CD4-positive, CD25-positive, alpha-beta regulatory T cell (primary cell): ENCODE measurements at regions not wholly inside any gene's neighbourhood (a gene's known extent, or its start where the extent isn't known, plus 50 kb on each side); places are given as distances from the start of the nearest gene placed in this dataset.

Experiments
- ATAC-seq, 2 donors: fragments of 150-1000 bp; cut with Tn5 transposase; one replicate each; pipeline ENCODE4 v1.10.0; 2021; ENCODE audit warnings: low read depth in 2 of 2, moderate number of reproducible peaks in 2 of 2, moderate library complexity in 1 of 2
- DNase-seq, 3 donors: peaks; one replicate each; pipeline versions ENCODE4 v3.0.0 to v3.0.0-alpha.2; 2012 to 2022; ENCODE audit warnings: mixed read lengths in 1 of 3
- H3K27ac ChIP-seq: one replicate; pipeline ENCODE4 v1.7.0; 2013; ENCODE audit warnings: mild to moderate bottlenecking, low read length; ENCODE audit not compliant: insufficient read depth, poor library complexity, severe bottlenecking
- H3K27me3 ChIP-seq: one replicate; pipeline ENCODE4 v1.7.0; 2013; ENCODE audit warnings: low read length; ENCODE audit not compliant: control insufficient read depth, insufficient read depth
- H3K36me3 ChIP-seq: one replicate; pipeline ENCODE4 v1.7.0; 2013; ENCODE audit warnings: mild to moderate bottlenecking, low read length, moderate library complexity; ENCODE audit not compliant: control insufficient read depth, insufficient read depth
- H3K4me1 ChIP-seq: 2 replicates; pipeline ENCODE4 v1.7.0; 2013; ENCODE audit warnings: mild to moderate bottlenecking, low read length; ENCODE audit not compliant: insufficient read depth, control insufficient read depth, poor library complexity, severe bottlenecking
- H3K4me3 ChIP-seq: one replicate; pipeline ENCODE4 v1.7.0; 2013; ENCODE audit warnings: low read depth, mild to moderate bottlenecking, low read length, moderate library complexity
- H3K9me3 ChIP-seq, 2 experiments: 1 replicate in 1 of 2; 2 replicates in 1 of 2; pipeline ENCODE4 v1.7.0; 2013; ENCODE audit warnings: low read length in 2 of 2, mild to moderate bottlenecking in 1 of 2, moderate library complexity in 1 of 2; ENCODE audit not compliant: control insufficient read depth in 2 of 2
- H3K27ac Mint-ChIP-seq, 3 donors: one replicate each; pipeline ENCODE4 v1.8.0; 2020 to 2022; ENCODE audit warnings: mild to moderate bottlenecking in 3 of 3, mixed read lengths in 3 of 3, moderate library complexity in 2 of 3
- H3K27me3 Mint-ChIP-seq: one replicate; pipeline ENCODE4 v1.8.0; 2022; ENCODE audit warnings: mild to moderate bottlenecking, mixed read lengths
- H3K36me3 Mint-ChIP-seq: one replicate; pipeline ENCODE4 v1.8.0; 2020; ENCODE audit warnings: mixed read lengths
- H3K4me1 Mint-ChIP-seq, 4 donors: one replicate each; pipeline ENCODE4 v1.8.0; 2020 to 2022; ENCODE audit warnings: mixed read lengths in 4 of 4, mild to moderate bottlenecking in 1 of 4
- H3K4me3 Mint-ChIP-seq, 4 donors: one replicate each; pipeline ENCODE4 v1.8.0; 2020 to 2022; ENCODE audit warnings: mild to moderate bottlenecking in 4 of 4, mixed read lengths in 4 of 4, moderate library complexity in 3 of 4
- H3K9me3 Mint-ChIP-seq, 7 donors: one replicate each; pipeline ENCODE4 v1.8.0; 2020 to 2022; ENCODE audit warnings: mixed read lengths in 7 of 7, mild to moderate bottlenecking in 3 of 7, moderate library complexity in 2 of 7

DNA sequence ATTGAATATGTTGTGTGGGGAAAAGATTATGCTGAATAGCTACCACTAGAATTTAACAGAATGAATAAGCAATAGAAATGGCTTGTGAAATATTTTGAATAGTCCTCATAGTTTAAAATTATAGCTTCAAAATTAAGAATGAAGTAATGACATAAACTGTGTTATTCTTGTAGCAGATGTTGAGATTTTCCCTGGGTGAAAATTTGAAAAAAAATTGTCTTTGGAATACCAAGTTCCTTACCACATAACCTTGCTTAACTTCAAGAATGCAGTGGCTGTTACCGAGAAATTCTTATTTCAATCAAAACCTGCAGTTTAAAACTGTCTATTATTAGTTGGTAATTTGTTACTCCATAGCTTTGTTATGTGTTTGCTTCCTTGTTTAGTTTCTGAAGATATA, 1268.6 kb downstream of the RAPGEF2 start:
- no peak for ATAC-seq
- H3K36me3 Mint-ChIP-seq: no peaks in the 10 kb centered on the region
- no peak overlapping the region for H3K4me3 Mint-ChIP-seq
- no peaks in the 10 kb centered on the region for H3K9me3 ChIP-seq
- H3K27me3 Mint-ChIP-seq: no peaks in the 10 kb centered on the region
- H3K4me1 ChIP-seq: no peaks in the 10 kb centered on the region
- H3K27ac Mint-ChIP-seq: no peak overlapping the region
- H3K36me3 ChIP-seq: no peaks in the 10 kb centered on the region
- no peak for DNase-seq
- H3K27me3 ChIP-seq: no peaks in the 10 kb centered on the region
- peaks cover 2 to 13% (median 4%) of the 10 kb centered on the region in 7 donors for H3K9me3 Mint-ChIP-seq
- H3K4me3 ChIP-seq: no peak overlapping the region
- H3K4me1 Mint-ChIP-seq: no peaks in the 10 kb centered on the region
- no peak overlapping the region for H3K27ac ChIP-seq

- DNase-seq (no peak), ATAC-seq (no peak)
- Mint-ChIP-seq H3K4me3 (no peak overlapping the region), H3K27me3 (no peaks in the 10 kb centered on the region), H3K4me1 (no peaks in the 10 kb centered on the region), H3K27ac (no peak overlapping the region), H3K36me3 (no peaks in the 10 kb centered on the region), H3K9me3 (peaks cover 2 to 13% (median 4%) of the 10 kb centered on the region in 7 donors)
- no peaks in the 10 kb centered on the region for H3K27me3 ChIP-seq
- no peaks in the 10 kb centered on the region for H3K36me3 ChIP-seq
- H3K9me3 ChIP-seq: no peaks in the 10 kb centered on the region
- H3K4me1 ChIP-seq: no peaks in the 10 kb centered on the region
- H3K27ac ChIP-seq: no peak overlapping the region
- H3K4me3 ChIP-seq: no peak overlapping the region
Measured at GRCh38 chr4:160372390-160372789, 1269.5 kb downstream of the RAPGEF2 start.

DNA sequence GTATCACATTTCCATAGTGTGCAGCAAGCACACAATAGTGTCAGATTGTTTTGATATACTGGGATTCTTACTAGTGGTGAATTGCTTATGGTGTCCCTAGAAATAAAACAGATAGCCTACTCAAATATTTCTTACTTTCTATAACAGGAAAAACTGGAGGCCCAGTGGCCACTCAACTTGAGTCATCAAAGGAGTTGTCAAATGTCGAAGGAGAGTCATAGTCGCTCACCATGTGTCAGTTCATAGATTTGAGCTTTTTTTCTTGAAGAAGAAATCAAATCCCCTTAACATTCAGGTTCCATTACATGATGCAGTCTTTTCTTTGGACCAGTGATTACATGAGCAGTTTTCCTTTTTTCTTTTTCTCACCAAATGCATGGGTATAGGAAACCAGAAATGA, 1271.0 kb downstream of the RAPGEF2 start:
- no peaks in the 10 kb centered on the region for H3K4me1 Mint-ChIP-seq
- DNase-seq (no peak), ATAC-seq (no peak)
- Histone ChIP-seq H3K4me1 (no peaks in the 10 kb centered on the region), H3K36me3 (no peaks in the 10 kb centered on the region), H3K4me3 (no peak overlapping the region), H3K27me3 (no peaks in the 10 kb centered on the region), H3K27ac (no peak overlapping the region), H3K9me3 (no peaks in the 10 kb centered on the region)
- H3K9me3 Mint-ChIP-seq: peaks cover 0 to 11% (median 3%) of the 10 kb centered on the region in 7 donors
- no peaks in the 10 kb centered on the region for H3K36me3 Mint-ChIP-seq
- no peak overlapping the region for H3K4me3 Mint-ChIP-seq
- no peak overlapping the region for H3K27ac Mint-ChIP-seq
- no peaks in the 10 kb centered on the region for H3K27me3 Mint-ChIP-seq

GRCh38 chr4:160375772-160376452, 1273.0 kb downstream of the RAPGEF2 start:
- Histone ChIP-seq H3K27me3 (no peaks in the 10 kb centered on the region), H3K36me3 (no peaks in the 10 kb centered on the region), H3K9me3 (no peaks in the 10 kb centered on the region), H3K4me3 (no peak overlapping the region), H3K4me1 (no peaks in the 10 kb centered on the region), H3K27ac (no peak overlapping the region)
- ATAC-seq: no peak
- DNase-seq: no peak
- Mint-ChIP-seq H3K4me1 (no peaks in the 10 kb centered on the region), H3K9me3 (peaks cover 0 to 4% (median 0%) of the 10 kb centered on the region in 7 donors), H3K4me3 (no peak overlapping the region), H3K27me3 (no peaks in the 10 kb centered on the region), H3K36me3 (no peaks in the 10 kb centered on the region), H3K27ac (no peak overlapping the region)

- Mint-ChIP-seq H3K27me3 (no peaks in the 10 kb centered on the region), H3K36me3 (no peaks in the 10 kb centered on the region), H3K9me3 (peaks cover 1 to 42% (median 7%) of the 10 kb centered on the region in 7 donors), H3K4me3 (no peak overlapping the region), H3K4me1 (peaks cover 0 to 3% (median 0%) of the 10 kb centered on the region in 4 donors), H3K27ac (no peak overlapping the region)
- ATAC-seq (no peak), DNase-seq (no peak)
- no peaks in the 10 kb centered on the region for H3K4me1 ChIP-seq
- no peak overlapping the region for H3K4me3 ChIP-seq
- no peak overlapping the region for H3K27ac ChIP-seq
- no peaks in the 10 kb centered on the region for H3K27me3 ChIP-seq
- H3K36me3 ChIP-seq: no peaks in the 10 kb centered on the region
- H3K9me3 ChIP-seq: peaks cover 0 to 4% of the 10 kb centered on the region in 2 experiments
Measured at GRCh38 chr4:160386846-160387245, 1284.0 kb downstream of the RAPGEF2 start.

DNA sequence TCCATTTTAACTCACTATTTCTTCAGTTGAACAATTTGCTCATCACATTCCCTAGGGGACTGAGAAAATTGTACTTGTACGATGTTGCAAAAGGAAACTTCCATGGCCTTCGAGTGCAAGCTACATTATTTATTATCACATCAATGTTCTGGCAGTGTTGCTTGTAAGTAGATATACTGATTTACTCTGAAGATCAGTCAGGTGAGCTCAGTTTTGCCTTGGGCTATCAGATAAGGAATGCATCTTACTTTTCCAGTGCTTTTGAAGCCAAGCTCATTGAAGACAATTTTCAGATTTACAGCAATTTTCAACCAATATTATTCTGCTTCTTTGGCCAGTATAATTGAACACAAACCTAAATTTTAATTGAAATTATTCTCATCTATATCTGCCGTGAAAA, 1296.9 kb downstream of the RAPGEF2 start:
- no peaks in the 10 kb centered on the region for H3K27me3 Mint-ChIP-seq
- H3K27ac Mint-ChIP-seq: no peak overlapping the region
- ATAC-seq (no peak), DNase-seq (no peak)
- H3K36me3 ChIP-seq: no peaks in the 10 kb centered on the region
- no peaks in the 10 kb centered on the region for H3K4me1 Mint-ChIP-seq
- H3K9me3 ChIP-seq: no peaks in the 10 kb centered on the region
- peaks cover 0 to 8% (median 6%) of the 10 kb centered on the region in 7 donors for H3K9me3 Mint-ChIP-seq
- no peaks in the 10 kb centered on the region for H3K27me3 ChIP-seq
- H3K27ac ChIP-seq: no peak overlapping the region
- no peaks in the 10 kb centered on the region for H3K4me1 ChIP-seq
- H3K4me3 ChIP-seq: no peak overlapping the region
- H3K4me3 Mint-ChIP-seq: no peak overlapping the region
- H3K36me3 Mint-ChIP-seq: no peaks in the 10 kb centered on the region

DNA sequence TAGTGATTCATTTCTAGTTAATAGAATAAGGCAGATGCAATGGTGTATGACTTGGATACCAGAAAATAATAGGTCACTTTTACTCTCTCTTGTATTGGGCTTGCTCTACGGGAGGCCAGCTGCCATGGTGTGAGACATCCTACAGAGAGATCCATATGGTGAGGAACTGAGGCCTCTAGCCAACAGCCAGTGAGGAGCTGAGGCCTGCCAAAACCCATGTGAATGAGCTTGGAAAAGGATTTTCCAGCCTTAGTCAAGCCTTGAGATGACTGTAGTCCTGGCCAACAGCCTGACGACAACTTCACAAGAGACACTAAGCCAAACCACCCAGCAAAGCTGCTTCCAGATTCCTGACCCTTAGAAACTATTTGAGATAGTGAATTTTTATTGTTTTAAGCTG, 1300.2 kb downstream of the RAPGEF2 start:
- Histone ChIP-seq H3K9me3 (no peaks in the 10 kb centered on the region), H3K4me1 (no peaks in the 10 kb centered on the region), H3K4me3 (no peak overlapping the region), H3K27ac (no peak overlapping the region), H3K36me3 (no peaks in the 10 kb centered on the region), H3K27me3 (no peaks in the 10 kb centered on the region)
- H3K36me3 Mint-ChIP-seq: no peaks in the 10 kb centered on the region
- H3K27me3 Mint-ChIP-seq: peaks cover 4% of the 10 kb centered on the region
- ATAC-seq (no peak), DNase-seq (no peak)
- no peaks in the 10 kb centered on the region for H3K4me1 Mint-ChIP-seq
- no peak overlapping the region for H3K4me3 Mint-ChIP-seq
- H3K27ac Mint-ChIP-seq: no peak overlapping the region
- H3K9me3 Mint-ChIP-seq: peaks cover 0 to 11% (median 1%) of the 10 kb centered on the region in 7 donors

- Mint-ChIP-seq H3K36me3 (no peaks in the 10 kb centered on the region), H3K4me1 (no peaks in the 10 kb centered on the region), H3K27me3 (peaks cover 4% of the 10 kb centered on the region), H3K27ac (no peak overlapping the region), H3K9me3 (peaks cover 0 to 16% (median 2%) of the 10 kb centered on the region in 7 donors), H3K4me3 (no peak overlapping the region)
- Histone ChIP-seq H3K4me1 (no peaks in the 10 kb centered on the region), H3K27ac (no peak overlapping the region), H3K27me3 (no peaks in the 10 kb centered on the region), H3K36me3 (no peaks in the 10 kb centered on the region), H3K4me3 (no peak overlapping the region), H3K9me3 (no peaks in the 10 kb centered on the region)
- ATAC-seq (no peak), DNase-seq (no peak)
Measured at GRCh38 chr4:160406263-160406825, 1303.5 kb downstream of the RAPGEF2 start.
